HEK293 (cell line): ENCODE measurements at regions not wholly inside any gene's neighbourhood (a gene's known extent, or its start where the extent isn't known, plus 50 kb on each side); places are given as distances from the start of the nearest gene placed in this dataset.

ENCODE experiments used
- CTCF ChIA-PET: fragments of 350-600 bp; formaldehyde crosslinking; extraction: SDS; loops from one replicate; lab custom pipeline; 2021; ENCODE audit warnings: antibody characterized with exemption; lab: Yijun Ruan, JAX
- POLR2A ChIA-PET: fragments of 300-600 bp; formaldehyde crosslinking; extraction: SDS; loops from one replicate; lab custom pipeline; 2020; ENCODE audit warnings: antibody characterized with exemption, inconsistent platforms; lab: Yijun Ruan, JAX
- H3K27ac ChIP-seq: fragments of 200-500 bp; sonication (Bioruptor generic); 2 replicates; pipeline ENCODE4 v1.5.1; 2014; ENCODE audit warnings: low read depth, low read length, control low read depth, inconsistent platforms; ENCODE audit errors: extremely low read depth
- H3K36me3 ChIP-seq, 2 experiments: fragments of 200-500 bp in 1 of 2; sonication (Bioruptor generic) in 1 of 2; 1 replicate in 1 of 2; 2 replicates in 1 of 2; pipeline ENCODE4 v1.5.1; 2014 to 2017; ENCODE audit warnings: inconsistent platforms in 2 of 2, low read length in 2 of 2; ENCODE audit not compliant: control insufficient read depth in 2 of 2, insufficient read depth in 1 of 2
- H3K4me1 ChIP-seq: fragments of 200-500 bp; sonication (Bioruptor generic); 2 replicates; pipeline ENCODE4 v1.5.1; 2014; ENCODE audit warnings: mild to moderate bottlenecking, low read length, inconsistent platforms; ENCODE audit not compliant: control insufficient read depth, insufficient read depth
- H3K4me3 ChIP-seq: 2 replicates; pipeline ENCODE4 v1.5.1; 2011; ENCODE audit warnings: low read depth, mild to moderate bottlenecking, control low read depth, low read length, moderate library complexity
- H3K9me3 ChIP-seq: fragments of 200-500 bp; sonication (Bioruptor generic); 2 replicates; pipeline ENCODE4 v1.5.1; 2014; ENCODE audit warnings: low read depth, low read length, inconsistent platforms; ENCODE audit not compliant: control insufficient read depth, insufficient read depth
- BCL11B ChIP-seq: fragments of 450-650 bp; formaldehyde crosslinking; IDR thresholded peaks from 2 replicates; pipeline ENCODE4 v1.5.1; 2016; ENCODE audit warnings: low read depth, missing biosample characterization, missing genetic modification characterization
- GLI4 ChIP-seq: fragments of 450-650 bp; formaldehyde crosslinking; IDR thresholded peaks from 2 replicates; pipeline ENCODE4 v1.5.1; 2016; ENCODE audit warnings: missing biosample characterization, missing genetic modification characterization
- KLF10 ChIP-seq: fragments of 450-650 bp; IDR thresholded peaks from 2 replicates; pipeline ENCODE4 v1.5.1; 2018; ENCODE audit warnings: missing biosample characterization, mild to moderate bottlenecking, missing genetic modification characterization
- KLF16 ChIP-seq: fragments of 450-650 bp; formaldehyde crosslinking; IDR thresholded peaks from 2 replicates; pipeline ENCODE4 v1.5.1; 2017; ENCODE audit warnings: missing biosample characterization, missing genetic modification characterization
- KLF7 ChIP-seq: fragments of 450-650 bp; formaldehyde crosslinking; IDR thresholded peaks from 2 replicates; pipeline ENCODE4 v1.5.1; 2016; ENCODE audit warnings: missing biosample characterization, missing genetic modification characterization, borderline replicate concordance
- KLF9 ChIP-seq: fragments of 450-650 bp; formaldehyde crosslinking; IDR thresholded peaks from 2 replicates; pipeline ENCODE4 v1.5.1; 2016; ENCODE audit warnings: missing biosample characterization, missing genetic modification characterization, low read depth
- PRDM1 ChIP-seq: fragments of 450-650 bp; formaldehyde crosslinking; IDR thresholded peaks from 2 replicates; pipeline ENCODE4; 2016; ENCODE audit warnings: missing biosample characterization, missing genetic modification characterization
- PRDM10 ChIP-seq: fragments of 450-650 bp; formaldehyde crosslinking; IDR thresholded peaks from 2 replicates; pipeline ENCODE4 v1.5.1; 2016; ENCODE audit warnings: missing biosample characterization, missing genetic modification characterization
- PRDM4 ChIP-seq: fragments of 450-650 bp; formaldehyde crosslinking; IDR thresholded peaks from 2 replicates; pipeline ENCODE4 v1.5.1; 2017; ENCODE audit warnings: missing biosample characterization, missing genetic modification characterization
- ZBTB8A ChIP-seq: fragments of 450-650 bp; formaldehyde crosslinking; IDR thresholded peaks from 2 replicates; pipeline ENCODE4 v1.5.1; 2016; ENCODE audit warnings: missing biosample characterization, missing genetic modification characterization
- ZNF114 ChIP-seq: fragments of 450-650 bp; formaldehyde crosslinking; IDR thresholded peaks from 2 replicates; pipeline ENCODE4 v1.5.0; 2017; ENCODE audit warnings: missing biosample characterization, missing genetic modification characterization
- ZNF138 ChIP-seq: fragments of 450-650 bp; formaldehyde crosslinking; IDR thresholded peaks from 2 replicates; pipeline ENCODE4 v1.5.1; 2016; ENCODE audit warnings: missing biosample characterization, missing genetic modification characterization, borderline replicate concordance
- ZNF18 ChIP-seq: fragments of 450-650 bp; formaldehyde crosslinking; IDR thresholded peaks from 2 replicates; pipeline ENCODE4 v1.5.1; 2016; ENCODE audit warnings: missing biosample characterization, missing genetic modification characterization
- ZNF23 ChIP-seq: fragments of 450-650 bp; formaldehyde crosslinking; IDR thresholded peaks from 2 replicates; pipeline ENCODE4 v1.5.1; 2016; ENCODE audit warnings: missing biosample characterization, missing genetic modification characterization, borderline replicate concordance
- ZNF274 ChIP-seq, 2 experiments: fragments of 200-500 bp in 1 of 2; fragments of 450-650 bp in 1 of 2; sonication (Bioruptor generic) in 1 of 2; formaldehyde crosslinking in 1 of 2; IDR thresholded peaks; 2 replicates each; pipeline versions ENCODE4 v1.5.1 to v1.6.1; 2014 to 2016; ENCODE audit warnings: borderline replicate concordance in 1 of 2, inconsistent platforms in 1 of 2, low read length in 1 of 2, missing biosample characterization in 1 of 2, missing genetic modification characterization in 1 of 2
- ZNF335 ChIP-seq: fragments of 450-650 bp; formaldehyde crosslinking; conservative IDR thresholded peaks from 2 replicates; pipeline ENCODE4 v1.5.1; 2016; ENCODE audit warnings: missing biosample characterization, missing genetic modification characterization
- ZNF366 ChIP-seq: fragments of 450-650 bp; formaldehyde crosslinking; conservative IDR thresholded peaks from 2 replicates; pipeline ENCODE4 v1.5.1; 2016; ENCODE audit warnings: missing biosample characterization, missing genetic modification characterization
- ZNF433 ChIP-seq: fragments of 450-650 bp; formaldehyde crosslinking; IDR thresholded peaks from 2 replicates; pipeline ENCODE4 v1.5.1; 2016; ENCODE audit warnings: missing biosample characterization, missing genetic modification characterization, low read depth
- ZNF544 ChIP-seq: fragments of 450-650 bp; formaldehyde crosslinking; IDR thresholded peaks from 2 replicates; pipeline ENCODE4 v1.5.0; 2017; ENCODE audit warnings: missing biosample characterization, missing genetic modification characterization
- ZNF549 ChIP-seq: fragments of 450-650 bp; IDR thresholded peaks from 2 replicates; pipeline ENCODE4 v1.5.1; 2018; ENCODE audit warnings: missing biosample characterization, missing genetic modification characterization, mild to moderate bottlenecking, inconsistent platforms, moderate library complexity
- ZNF560 ChIP-seq: fragments of 450-650 bp; formaldehyde crosslinking; IDR thresholded peaks from 2 replicates; pipeline ENCODE4 v1.5.1; 2017; ENCODE audit warnings: missing biosample characterization, missing genetic modification characterization, borderline replicate concordance
- ZNF561 ChIP-seq: fragments of 450-650 bp; IDR thresholded peaks from 2 replicates; pipeline ENCODE4 v1.5.1; 2018; ENCODE audit warnings: missing biosample characterization, missing genetic modification characterization, borderline replicate concordance

- no peak overlapping the region for H3K4me3 ChIP-seq
- H3K9me3 ChIP-seq, result no peaks in the 10 kb centered on the region
- no peaks in the 10 kb centered on the region for H3K36me3 ChIP-seq
- no peaks in the 10 kb centered on the region for H3K4me1 ChIP-seq
- POLR2A ChIA-PET, result no interaction called here
- no peak for TF ChIP-seq ZNF366 (tag by site-specific recombination)
- no peak for TF ChIP-seq PRDM4 (tag by site-specific recombination)
- TF ChIP-seq KLF16 (tag by site-specific recombination), result no peak
- no peak for TF ChIP-seq KLF10 (tag by site-specific recombination)
- no peak for TF ChIP-seq ZNF560 (tag by site-specific recombination)
- no peak for TF ChIP-seq ZNF18 (tag by site-specific recombination)
- TF ChIP-seq ZNF114 (tag by site-specific recombination), result no peak
- TF ChIP-seq ZNF433 (tag by site-specific recombination), result no peak
- TF ChIP-seq ZNF544 (tag by site-specific recombination), result no peak
- TF ChIP-seq, all 188 proteins: peak for 0
- CTCF ChIA-PET, result interaction anchor here (0.6 to 1.2 kb wide), 2 partner anchors 16 to 61 kb away, joined by 3 read pairs; no protein-coding TSS in a partner anchor
- no peak overlapping the region for H3K27ac ChIP-seq
Measured at GRCh38 chr5:145178641-145179523, 656.3 kb downstream of the PRELID2 start.

- Histone ChIP-seq H3K27ac (no peak overlapping the region), H3K4me1 (no peaks in the 10 kb centered on the region), H3K4me3 (no peak overlapping the region), H3K9me3 (no peaks in the 10 kb centered on the region), H3K36me3 (no peaks in the 10 kb centered on the region)
- TF ChIP-seq PRDM10 (tag by site-specific recombination) (no peak), ZBTB8A (no peak)
- POLR2A ChIA-PET, result no interaction called here
- CTCF ChIA-PET, result no interaction called here
Measured at GRCh38 chr5:145176041-145176440, 659.1 kb downstream of the PRELID2 start.

- no peaks in the 10 kb centered on the region for H3K9me3 ChIP-seq
- CTCF ChIA-PET, result no interaction called here
- POLR2A ChIA-PET, result no interaction called here
- H3K4me3 ChIP-seq, result no peak overlapping the region
- H3K36me3 ChIP-seq, result no peaks in the 10 kb centered on the region
- H3K27ac ChIP-seq, result no peak overlapping the region
- no peaks in the 10 kb centered on the region for H3K4me1 ChIP-seq
- TF ChIP-seq PRDM1 (no peak), KLF9 (tag by site-specific recombination) (no peak), ZNF23 (tag by site-specific recombination) (no peak), ZNF549 (no peak), ZNF274 (IDR thresholded peaks at IDR 0.05; ENCODE audit: low read length) (no peak), ZNF274 (tag by site-specific recombination; IDR thresholded peaks at IDR 0.05; ENCODE audit: borderline replicate concordance) (no peak), KLF7 (tag by site-specific recombination) (no peak), ZNF561 (tag by site-specific recombination) (no peak), ZNF335 (tag by site-specific recombination) (no peak), ZNF138 (tag by site-specific recombination) (no peak), BCL11B (tag by site-specific recombination) (no peak), GLI4 (tag by site-specific recombination) (no peak)
Measured at GRCh38 chr5:145166110-145166509, 669.0 kb downstream of the PRELID2 start.
